Gastrocnemius medialis (tissue), 4 donors: ENCODE measurements at regions not wholly inside any gene's neighbourhood (a gene's known extent, or its start where the extent isn't known, plus 50 kb on each side); places are given as distances from the start of the nearest gene placed in this dataset.

Source experiments
- POLR2A ChIP-seq, 2 donors: fragments of 450-650 bp; IDR thresholded peaks; one replicate each; pipeline ENCODE4 v1.6.1; 2017; ENCODE audit warnings: antibody characterized with exemption in 2 of 2, mild to moderate bottlenecking in 2 of 2, moderate library complexity in 2 of 2
- TF ChIP-seq, protein P1 (sequence below), 5 experiments: fragments of 450-650 bp in 3 of 5; fragments of 200-600 bp in 2 of 5; sonication (generic) in 2 of 5; IDR thresholded peaks in 4 of 5; conservative IDR thresholded peaks in 1 of 5; 1 replicate in 4 of 5; 2 replicates in 1 of 5; pipeline ENCODE4 v1.5.1; 2016 to 2019; ENCODE audit warnings: antibody characterized with exemption in 5 of 5, mild to moderate bottlenecking in 3 of 5, moderate library complexity in 3 of 5

DNA sequence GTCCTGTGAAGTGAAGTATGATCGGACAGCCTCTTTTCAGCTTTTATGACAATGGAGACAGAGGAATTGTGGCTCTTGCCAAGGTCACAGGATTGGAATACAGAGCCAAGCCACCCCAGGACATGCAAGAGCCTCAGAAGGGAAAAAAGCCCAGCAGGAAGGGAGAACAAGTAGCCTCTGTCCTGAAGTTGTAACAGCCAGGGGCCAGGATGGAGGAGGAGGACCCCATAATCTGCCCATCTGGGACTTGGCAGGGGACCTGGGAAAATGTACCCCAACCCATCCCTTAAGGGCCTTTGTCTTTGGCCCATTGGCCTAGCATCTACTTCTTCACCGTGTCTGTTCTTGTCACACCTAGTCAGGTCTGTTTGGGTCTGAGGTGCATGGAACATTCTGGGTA lies 60.4 kb upstream of the POLG start:
- TF ChIP-seq, protein P1, sequence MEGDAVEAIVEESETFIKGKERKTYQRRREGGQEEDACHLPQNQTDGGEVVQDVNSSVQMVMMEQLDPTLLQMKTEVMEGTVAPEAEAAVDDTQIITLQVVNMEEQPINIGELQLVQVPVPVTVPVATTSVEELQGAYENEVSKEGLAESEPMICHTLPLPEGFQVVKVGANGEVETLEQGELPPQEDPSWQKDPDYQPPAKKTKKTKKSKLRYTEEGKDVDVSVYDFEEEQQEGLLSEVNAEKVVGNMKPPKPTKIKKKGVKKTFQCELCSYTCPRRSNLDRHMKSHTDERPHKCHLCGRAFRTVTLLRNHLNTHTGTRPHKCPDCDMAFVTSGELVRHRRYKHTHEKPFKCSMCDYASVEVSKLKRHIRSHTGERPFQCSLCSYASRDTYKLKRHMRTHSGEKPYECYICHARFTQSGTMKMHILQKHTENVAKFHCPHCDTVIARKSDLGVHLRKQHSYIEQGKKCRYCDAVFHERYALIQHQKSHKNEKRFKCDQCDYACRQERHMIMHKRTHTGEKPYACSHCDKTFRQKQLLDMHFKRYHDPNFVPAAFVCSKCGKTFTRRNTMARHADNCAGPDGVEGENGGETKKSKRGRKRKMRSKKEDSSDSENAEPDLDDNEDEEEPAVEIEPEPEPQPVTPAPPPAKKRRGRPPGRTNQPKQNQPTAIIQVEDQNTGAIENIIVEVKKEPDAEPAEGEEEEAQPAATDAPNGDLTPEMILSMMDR (IDR thresholded peaks at IDR 0.05 in 4 of 5, conservative IDR thresholded peaks at IDR 0.05 in 1 of 5) = no peak
- no peak for TF ChIP-seq POLR2A (IDR thresholded peaks at IDR 0.05)
